ENCODE measurements at regions not wholly inside any gene's neighbourhood (a gene's known extent, or its start where the extent isn't known, plus 50 kb on each side); places are given as distances from the start of the nearest gene placed in this dataset.

GRCh38 chr2:184523732-184524131 is 74.6 kb upstream of the ZNF804A start:
- Histone ChIP-seq H3K4me1 (ENCODE audit: control insufficient read depth in 2 of 2, insufficient read depth in 2 of 2, low read length in 2 of 2) (no peaks in the 10 kb centered on the region), H3K9me3 (ENCODE audit: control insufficient read depth in 2 of 3, low read length in 3 of 3) (peaks cover 0 to 18% (median 0%) of the 10 kb centered on the region in 3 experiments), H3K27me3 (ENCODE audit: control insufficient read depth in 2 of 2, insufficient read depth in 2 of 2, low read length in 2 of 2) (no peaks in the 10 kb centered on the region), H3K36me3 (ENCODE audit: control insufficient read depth in 2 of 3, insufficient read depth in 3 of 3, low read length in 3 of 3) (no peaks in the 10 kb centered on the region), H3K27ac (ENCODE audit: low read depth, low read length) (no peak overlapping the region), H3K4me3 (ENCODE audit: low read length) (no peak overlapping the region)
- H3K4me1 Mint-ChIP-seq = no peaks in the 10 kb centered on the region
- peaks cover 3 to 26% (median 13%) of the 10 kb centered on the region in 11 donors for H3K9me3 Mint-ChIP-seq
- DNase-seq = no peak
- ChIA-PET CTCF (no interaction called here), POLR2A (no interaction called here)
- no peak overlapping the region for H3K4me3 Mint-ChIP-seq
- H3K36me3 Mint-ChIP-seq = no peaks in the 10 kb centered on the region
- H3K27ac Mint-ChIP-seq = no peak overlapping the region
- intact Hi-C loops (cut with micrococcal nuclease) = no loop called here
- H3K27me3 Mint-ChIP-seq = no peaks in the 10 kb centered on the region
- ATAC-seq = no peak

- H3K36me3 Mint-ChIP-seq = no peaks in the 10 kb centered on the region
- intact Hi-C loops (cut with micrococcal nuclease) = no loop called here
- no peak overlapping the region for H3K27ac ChIP-seq (ENCODE audit: low read depth, low read length)
- ChIA-PET POLR2A (no interaction called here), CTCF (no interaction called here)
- no peak overlapping the region for H3K4me3 ChIP-seq (ENCODE audit: low read length)
- H3K4me1 Mint-ChIP-seq = no peaks in the 10 kb centered on the region
- ATAC-seq = no peak
- H3K27me3 Mint-ChIP-seq = no peaks in the 10 kb centered on the region
- no peaks in the 10 kb centered on the region for H3K36me3 ChIP-seq (ENCODE audit: control insufficient read depth in 2 of 3, insufficient read depth in 3 of 3, low read length in 3 of 3)
- no peaks in the 10 kb centered on the region for H3K27me3 ChIP-seq (ENCODE audit: control insufficient read depth in 2 of 2, insufficient read depth in 2 of 2, low read length in 2 of 2)
- no peak overlapping the region for H3K27ac Mint-ChIP-seq
- peaks cover under 1 to 33% (median 14%) of the 10 kb centered on the region in 11 donors for H3K9me3 Mint-ChIP-seq
- no peak for DNase-seq
- no peaks in the 10 kb centered on the region for H3K4me1 ChIP-seq (ENCODE audit: control insufficient read depth in 2 of 2, insufficient read depth in 2 of 2, low read length in 2 of 2)
- no peak overlapping the region for H3K4me3 Mint-ChIP-seq
- peaks cover 0 to 22% (median 0%) of the 10 kb centered on the region in 3 experiments for H3K9me3 ChIP-seq (ENCODE audit: control insufficient read depth in 2 of 3, low read length in 3 of 3)
These were observed 73.6 kb upstream of the ZNF804A start for GRCh38 chr2:184524551-184525382.

GRCh38 chr2:184527058-184527457 is 71.3 kb upstream of the ZNF804A start:
- POLR2A ChIA-PET = no interaction called here
- CTCF ChIA-PET = no interaction called here
- no peak overlapping the region for H3K4me3 ChIP-seq (ENCODE audit: low read length)
- no peaks in the 10 kb centered on the region for H3K36me3 ChIP-seq (ENCODE audit: control insufficient read depth in 2 of 3, insufficient read depth in 3 of 3, low read length in 3 of 3)
- no peaks in the 10 kb centered on the region for H3K4me1 ChIP-seq (ENCODE audit: control insufficient read depth in 2 of 2, insufficient read depth in 2 of 2, low read length in 2 of 2)
- H3K27ac Mint-ChIP-seq = no peak overlapping the region
- no peak overlapping the region for H3K27ac ChIP-seq (ENCODE audit: low read depth, low read length)
- H3K4me3 Mint-ChIP-seq = no peak overlapping the region
- no peaks in the 10 kb centered on the region for H3K4me1 Mint-ChIP-seq
- no peak for DNase-seq
- no peaks in the 10 kb centered on the region for H3K36me3 Mint-ChIP-seq
- intact Hi-C loops (cut with micrococcal nuclease) = no loop called here
- peaks cover 0 to 22% (median 0%) of the 10 kb centered on the region in 3 experiments for H3K9me3 ChIP-seq (ENCODE audit: control insufficient read depth in 2 of 3, low read length in 3 of 3)
- H3K9me3 Mint-ChIP-seq = peaks cover 0 to 37% (median 14%) of the 10 kb centered on the region in 11 donors
- no peaks in the 10 kb centered on the region for H3K27me3 Mint-ChIP-seq
- no peak for ATAC-seq
- no peaks in the 10 kb centered on the region for H3K27me3 ChIP-seq (ENCODE audit: control insufficient read depth in 2 of 2, insufficient read depth in 2 of 2, low read length in 2 of 2)

- ChIA-PET POLR2A (no interaction called here), CTCF (no interaction called here)
- Mint-ChIP-seq H3K4me3 (no peak overlapping the region), H3K27me3 (no peaks in the 10 kb centered on the region), H3K9me3 (peaks cover 0 to 37% (median 14%) of the 10 kb centered on the region in 11 donors), H3K27ac (no peak overlapping the region), H3K36me3 (no peaks in the 10 kb centered on the region), H3K4me1 (no peaks in the 10 kb centered on the region)
- Histone ChIP-seq H3K4me1 (ENCODE audit: control insufficient read depth in 2 of 2, insufficient read depth in 2 of 2, low read length in 2 of 2) (no peaks in the 10 kb centered on the region), H3K36me3 (ENCODE audit: control insufficient read depth in 2 of 3, insufficient read depth in 3 of 3, low read length in 3 of 3) (no peaks in the 10 kb centered on the region), H3K9me3 (ENCODE audit: control insufficient read depth in 2 of 3, low read length in 3 of 3) (peaks cover 0 to 22% (median 0%) of the 10 kb centered on the region in 3 experiments), H3K27ac (ENCODE audit: low read depth, low read length) (no peak overlapping the region), H3K4me3 (ENCODE audit: low read length) (no peak overlapping the region), H3K27me3 (ENCODE audit: control insufficient read depth in 2 of 2, insufficient read depth in 2 of 2, low read length in 2 of 2) (no peaks in the 10 kb centered on the region)
- ATAC-seq (no peak), DNase-seq (no peak)
- intact Hi-C loops (cut with micrococcal nuclease) = no loop called here
These were observed 70.2 kb upstream of the ZNF804A start for GRCh38 chr2:184528119-184528518.

GRCh38 chr2:184530239-184530638 is 68.1 kb upstream of the ZNF804A start:
- Histone ChIP-seq H3K36me3 (ENCODE audit: control insufficient read depth in 2 of 3, insufficient read depth in 3 of 3, low read length in 3 of 3) (no peaks in the 10 kb centered on the region), H3K27ac (ENCODE audit: low read depth, low read length) (no peak overlapping the region), H3K9me3 (ENCODE audit: control insufficient read depth in 2 of 3, low read length in 3 of 3) (peaks cover 0 to 20% (median 0%) of the 10 kb centered on the region in 3 experiments), H3K27me3 (ENCODE audit: control insufficient read depth in 2 of 2, insufficient read depth in 2 of 2, low read length in 2 of 2) (no peaks in the 10 kb centered on the region), H3K4me1 (ENCODE audit: control insufficient read depth in 2 of 2, insufficient read depth in 2 of 2, low read length in 2 of 2) (no peaks in the 10 kb centered on the region), H3K4me3 (ENCODE audit: low read length) (no peak overlapping the region)
- DNase-seq (no peak), ATAC-seq (no peak)
- POLR2A ChIA-PET = no interaction called here
- peaks cover 0 to 36% (median 14%) of the 10 kb centered on the region in 11 donors for H3K9me3 Mint-ChIP-seq
- CTCF ChIA-PET = no interaction called here
- intact Hi-C loops (cut with micrococcal nuclease) = no loop called here
- H3K4me3 Mint-ChIP-seq = no peak overlapping the region
- H3K36me3 Mint-ChIP-seq = no peaks in the 10 kb centered on the region
- no peaks in the 10 kb centered on the region for H3K27me3 Mint-ChIP-seq
- H3K27ac Mint-ChIP-seq = no peak overlapping the region
- H3K4me1 Mint-ChIP-seq = no peaks in the 10 kb centered on the region

- ChIA-PET POLR2A (no interaction called here), CTCF (no interaction called here)
- Histone ChIP-seq H3K9me3 (ENCODE audit: control insufficient read depth in 2 of 3, low read length in 3 of 3) (peaks cover 0 to 18% (median 0%) of the 10 kb centered on the region in 3 experiments), H3K4me1 (ENCODE audit: control insufficient read depth in 2 of 2, insufficient read depth in 2 of 2, low read length in 2 of 2) (no peaks in the 10 kb centered on the region), H3K27me3 (ENCODE audit: control insufficient read depth in 2 of 2, insufficient read depth in 2 of 2, low read length in 2 of 2) (no peaks in the 10 kb centered on the region), H3K27ac (ENCODE audit: low read depth, low read length) (no peak overlapping the region), H3K4me3 (ENCODE audit: low read length) (no peak overlapping the region), H3K36me3 (ENCODE audit: control insufficient read depth in 2 of 3, insufficient read depth in 3 of 3, low read length in 3 of 3) (no peaks in the 10 kb centered on the region)
- H3K27me3 Mint-ChIP-seq = no peaks in the 10 kb centered on the region
- peaks cover 0 to 35% (median 14%) of the 10 kb centered on the region in 11 donors for H3K9me3 Mint-ChIP-seq
- DNase-seq (no peak), ATAC-seq (no peak)
- H3K27ac Mint-ChIP-seq = no peak overlapping the region
- H3K4me1 Mint-ChIP-seq = no peaks in the 10 kb centered on the region
- intact Hi-C loops (cut with micrococcal nuclease) = no loop called here
- H3K36me3 Mint-ChIP-seq = no peaks in the 10 kb centered on the region
- no peak overlapping the region for H3K4me3 Mint-ChIP-seq
These were observed 67.4 kb upstream of the ZNF804A start for GRCh38 chr2:184530959-184531358.

- CTCF ChIA-PET = no interaction called here
These were observed 65.8 kb upstream of the ZNF804A start for GRCh38 chr2:184532551-184532950.

More at GRCh38 chr2:184532551-184532950, 65.8 kb upstream of the ZNF804A start:
- H3K9me3 ChIP-seq (ENCODE audit: control insufficient read depth in 2 of 3, low read length in 3 of 3) = peaks cover 0 to 15% (median 0%) of the 10 kb centered on the region in 3 experiments
- Mint-ChIP-seq H3K27me3 (no peaks in the 10 kb centered on the region), H3K36me3 (no peaks in the 10 kb centered on the region), H3K9me3 (peaks cover 0 to 27% (median 12%) of the 10 kb centered on the region in 11 donors), H3K27ac (no peak overlapping the region), H3K4me1 (no peaks in the 10 kb centered on the region), H3K4me3 (no peak overlapping the region)
- H3K36me3 ChIP-seq (ENCODE audit: control insufficient read depth in 2 of 3, insufficient read depth in 3 of 3, low read length in 3 of 3) = no peaks in the 10 kb centered on the region
- no peaks in the 10 kb centered on the region for H3K4me1 ChIP-seq (ENCODE audit: control insufficient read depth in 2 of 2, insufficient read depth in 2 of 2, low read length in 2 of 2)
- ATAC-seq (no peak), DNase-seq (no peak)
- no peak overlapping the region for H3K27ac ChIP-seq (ENCODE audit: low read depth, low read length)
- no peak overlapping the region for H3K4me3 ChIP-seq (ENCODE audit: low read length)
- POLR2A ChIA-PET = no interaction called here
- no peaks in the 10 kb centered on the region for H3K27me3 ChIP-seq (ENCODE audit: control insufficient read depth in 2 of 2, insufficient read depth in 2 of 2, low read length in 2 of 2)
- intact Hi-C loops (cut with micrococcal nuclease) = no loop called here

Measured in naive thymus-derived CD4-positive, alpha-beta T cell (primary cell).